ENCODE measurements at regions not wholly inside any gene's neighbourhood (a gene's known extent, or its start where the extent isn't known, plus 50 kb on each side); places are given as distances from the start of the nearest gene placed in this dataset.

DNA sequence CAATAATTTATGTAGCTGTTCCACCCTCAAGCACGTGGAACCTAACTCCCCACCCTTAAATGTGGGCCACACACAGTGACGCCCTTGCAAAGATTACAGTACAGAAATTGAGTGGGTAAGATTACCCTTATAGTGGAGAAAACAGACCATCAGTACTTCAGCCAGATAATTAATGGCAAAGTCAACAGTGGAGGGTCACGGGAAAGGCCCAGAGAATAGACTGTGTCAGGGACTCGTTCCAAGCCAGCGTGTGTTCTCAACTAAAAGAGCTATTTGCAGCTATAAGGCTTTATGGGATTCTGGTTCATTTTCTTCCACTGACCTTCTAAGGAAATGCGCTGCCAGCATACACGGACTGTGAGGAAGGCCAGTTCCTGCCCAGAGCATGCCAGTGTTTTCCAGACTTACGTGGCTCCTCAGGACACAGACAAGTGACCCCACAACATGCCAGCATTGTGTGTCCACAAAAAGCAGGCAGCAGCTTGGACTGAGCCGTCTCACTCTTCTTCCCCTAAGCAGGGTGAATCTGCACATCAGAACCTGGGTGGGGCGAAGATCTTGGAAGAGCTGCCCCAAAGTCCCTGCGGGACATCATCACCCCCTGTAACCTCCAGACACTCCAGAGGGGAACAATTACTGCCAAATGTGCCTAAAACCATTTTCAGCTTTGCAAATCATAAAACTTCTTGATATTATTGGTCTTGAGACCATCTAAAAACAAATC lies 428.5 kb downstream of the OCA2 start:
- no peak for DNase-seq

DNA sequence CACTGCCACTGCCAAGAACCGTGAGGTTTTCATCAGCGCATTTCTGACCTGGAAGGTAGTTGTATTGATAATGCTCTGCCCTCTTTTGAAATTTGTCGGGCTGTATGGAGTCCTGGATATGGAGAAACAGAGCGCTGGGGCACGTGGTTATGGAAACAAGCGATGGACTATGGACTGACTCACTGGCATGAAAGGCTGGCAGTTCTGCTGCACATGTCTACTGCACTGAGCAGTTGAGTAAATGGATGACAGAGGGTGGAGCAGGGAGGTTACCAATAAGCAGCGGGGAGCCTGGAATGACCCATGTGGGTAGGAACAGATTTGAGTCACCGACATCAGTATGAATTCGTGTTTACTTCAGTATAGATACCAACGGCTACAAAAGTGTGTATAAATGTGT lies 429.5 kb downstream of the OCA2 start:
- no peak for DNase-seq

GRCh38 chr15:27668471-27669220 lies 430.5 kb downstream of the OCA2 start:
- no peak for DNase-seq

DNA sequence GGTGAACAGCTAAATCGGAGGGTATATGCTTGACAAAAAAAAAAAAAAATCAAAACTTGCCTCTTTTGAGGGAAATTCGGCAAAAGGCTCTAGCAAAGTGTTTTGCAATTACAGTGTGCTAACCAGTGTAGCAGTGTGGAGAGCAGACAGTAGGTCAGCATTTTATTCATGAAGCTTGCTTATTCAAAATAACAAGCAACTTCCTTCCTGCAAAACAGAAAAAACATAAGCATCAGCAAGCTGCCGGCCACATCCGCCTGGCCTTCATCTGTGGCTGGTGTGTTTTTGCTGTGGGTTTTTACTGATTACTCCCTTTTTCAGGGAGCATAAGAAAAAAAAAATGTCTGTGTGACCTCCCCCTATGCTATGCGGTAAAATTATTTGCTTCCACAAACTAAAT lies 434.1 kb downstream of the OCA2 start:
- DNase-seq = no peak

DNA sequence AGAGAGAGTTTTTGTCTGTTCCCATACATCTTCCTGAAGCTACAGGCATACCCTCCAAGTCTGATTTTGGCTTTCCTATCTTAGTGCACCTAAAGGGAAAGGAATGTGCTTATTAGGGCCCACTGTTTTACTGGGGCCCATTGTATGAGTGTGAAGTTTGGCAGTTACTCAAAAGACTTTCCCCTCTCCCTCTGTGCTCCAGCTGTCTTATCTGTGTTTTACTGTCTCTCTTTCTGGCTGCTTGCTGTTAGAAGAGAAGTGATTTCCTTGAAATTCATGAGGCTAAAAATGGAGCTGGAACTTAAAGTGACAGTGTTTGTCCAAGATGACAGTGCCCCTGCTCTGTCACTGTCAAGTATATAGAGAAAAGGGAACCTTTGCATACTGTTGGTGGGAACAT lies 436.2 kb downstream of the OCA2 start:
- no peak for DNase-seq

- no peak for DNase-seq
Observed at GRCh38 chr15:27660676-27661075, 438.4 kb downstream of the OCA2 start.

- no peak for DNase-seq
Observed at GRCh38 chr15:27656296-27656987, 442.7 kb downstream of the OCA2 start.

GRCh38 chr15:27655056-27655455 lies 444.1 kb downstream of the OCA2 start:
- DNase-seq = no peak

DNA sequence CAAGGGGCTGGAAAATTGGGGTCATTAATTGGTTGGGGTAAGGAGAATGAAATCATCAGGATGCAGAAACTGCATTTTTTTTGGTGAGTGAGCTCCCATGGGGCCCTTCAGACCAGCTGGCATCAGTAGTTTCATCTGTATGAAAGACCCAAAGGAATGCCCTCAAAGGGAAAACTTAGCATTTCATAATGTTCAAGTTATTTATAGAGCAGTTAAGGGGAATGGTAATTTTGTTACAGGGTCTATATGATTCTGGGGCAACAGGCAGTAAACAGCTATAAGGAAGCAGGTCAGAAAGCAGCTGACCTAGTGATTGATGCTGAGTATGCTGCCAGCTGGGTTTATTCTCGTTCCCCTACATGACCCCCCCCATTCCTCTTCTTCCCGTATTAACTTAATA lies 448.9 kb downstream of the OCA2 start:
- no peak for DNase-seq

DNA sequence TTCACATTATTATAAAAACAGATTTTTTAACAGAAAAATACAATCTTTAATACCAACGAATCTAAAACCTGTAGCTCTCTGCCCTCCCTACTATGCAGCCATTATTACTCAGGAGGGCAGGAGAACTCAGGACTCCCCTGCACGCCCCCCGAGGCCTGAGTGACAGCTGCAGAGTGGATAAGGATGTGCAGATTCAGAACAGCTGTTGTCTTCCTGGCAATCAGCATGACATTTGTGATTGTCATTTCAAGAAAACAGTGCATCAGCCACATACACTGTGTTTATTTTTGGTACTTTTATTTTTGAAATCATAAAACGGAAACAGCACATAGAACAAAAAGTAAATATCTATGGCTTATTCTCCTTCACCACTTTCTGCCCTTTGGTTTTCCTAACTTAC lies 450.8 kb downstream of the OCA2 start:
- DNase-seq = no peak

- no peak for DNase-seq
Observed at GRCh38 chr15:27646531-27646930, 452.6 kb downstream of the OCA2 start.

GRCh38 chr15:27645672-27646071 lies 453.4 kb downstream of the OCA2 start:
- no peak for DNase-seq

GRCh38 chr15:27642981-27643380 lies 456.1 kb downstream of the OCA2 start:
- DNase-seq = no peak

DNA sequence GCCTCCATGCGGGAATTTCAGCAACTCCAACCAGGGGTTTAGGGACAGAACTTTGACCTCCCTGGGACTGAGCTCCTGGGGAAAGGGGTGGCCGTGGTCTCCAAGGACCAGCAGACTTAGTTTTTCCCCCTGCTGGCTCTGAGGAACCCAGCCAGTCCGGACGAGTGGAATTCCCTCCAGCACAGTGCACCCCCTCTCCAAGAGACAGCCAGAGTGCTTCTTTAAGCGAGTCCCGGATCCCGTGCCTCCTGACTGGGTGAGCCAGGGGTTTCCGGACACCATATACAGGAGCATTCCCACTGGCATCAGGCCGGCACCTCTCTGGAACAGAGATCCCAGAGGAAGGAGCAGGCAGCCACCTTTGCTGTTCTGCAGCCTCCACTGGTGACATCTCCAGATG lies 459.5 kb downstream of the OCA2 start:
- no peak for DNase-seq

DNA sequence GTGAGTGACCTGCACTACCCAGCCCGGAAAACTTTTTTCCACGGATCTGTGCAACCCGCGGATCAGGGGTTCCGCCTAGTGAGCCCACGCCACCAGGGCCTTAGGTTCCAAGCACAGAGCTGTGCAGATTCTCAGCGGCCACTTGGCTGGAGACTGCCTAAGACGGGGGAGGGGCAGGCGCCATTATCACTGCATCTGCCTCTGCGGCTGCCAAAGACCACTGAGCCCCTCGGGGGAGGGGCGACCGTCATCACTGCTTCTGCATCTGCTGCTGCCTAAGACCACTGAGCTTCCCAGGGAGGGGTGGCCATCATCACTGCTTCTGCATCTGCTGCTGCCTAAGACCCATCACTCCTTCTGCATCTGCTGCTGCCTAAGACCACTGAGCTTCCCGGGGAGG lies 460.2 kb downstream of the OCA2 start:
- DNase-seq = no peak

DNA sequence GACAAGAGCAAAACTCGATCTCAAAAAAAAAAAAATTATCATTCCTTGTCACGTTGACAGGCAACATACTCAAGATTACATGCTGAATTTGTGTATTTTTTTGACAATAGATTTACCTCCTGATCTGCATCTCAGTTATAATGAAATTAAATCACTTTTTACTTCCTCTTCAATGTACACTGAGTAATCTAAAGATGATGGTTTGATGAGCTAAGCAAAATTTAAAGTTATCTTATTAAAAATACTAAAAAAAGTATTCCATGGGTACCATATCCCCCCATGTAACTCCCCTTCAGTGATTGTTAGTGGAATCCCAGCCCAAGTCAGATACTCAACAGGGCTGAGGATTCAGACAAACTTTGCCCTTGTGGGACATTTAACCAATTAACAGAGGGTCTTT lies 463.2 kb downstream of the OCA2 start:
- DNase-seq = no peak

DNA sequence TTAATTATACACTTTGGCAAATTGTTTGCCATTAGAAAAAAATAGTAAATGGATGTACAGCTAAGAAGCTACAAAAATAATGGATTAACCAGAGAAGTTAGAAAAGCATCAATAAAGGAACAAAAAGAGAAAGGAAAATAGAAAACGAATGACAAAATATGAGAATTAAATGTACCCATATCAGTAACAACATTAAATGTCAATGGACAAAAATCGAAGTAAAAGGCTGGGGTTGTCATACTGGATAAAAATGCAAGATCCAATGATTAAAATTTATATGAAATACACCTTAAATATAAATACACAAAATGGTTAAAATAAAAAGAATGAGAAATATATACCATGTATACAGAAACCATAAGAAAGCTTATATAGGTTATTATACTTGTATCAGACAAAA lies 470.6 kb downstream of the OCA2 start:
- no peak for DNase-seq

DNA sequence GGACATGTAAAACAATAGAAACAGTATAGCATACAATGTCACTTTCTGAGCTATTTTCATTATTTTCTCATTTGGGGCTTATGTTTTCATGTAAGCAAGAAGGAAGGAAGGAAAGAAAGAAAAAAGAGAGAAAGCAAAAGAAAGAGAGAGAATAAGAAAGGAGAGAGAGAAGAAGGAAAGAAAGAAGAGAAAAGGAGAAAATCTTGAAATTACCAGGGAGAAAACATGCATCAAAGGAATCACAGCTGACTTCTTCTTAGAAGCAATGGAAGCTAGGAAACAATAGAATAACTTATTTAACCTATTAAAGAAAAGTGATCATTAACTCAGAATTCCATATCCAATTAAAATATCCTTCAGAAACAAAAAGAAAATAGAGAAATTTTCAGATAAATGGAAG lies 471.5 kb downstream of the OCA2 start:
- DNase-seq = no peak

DNA sequence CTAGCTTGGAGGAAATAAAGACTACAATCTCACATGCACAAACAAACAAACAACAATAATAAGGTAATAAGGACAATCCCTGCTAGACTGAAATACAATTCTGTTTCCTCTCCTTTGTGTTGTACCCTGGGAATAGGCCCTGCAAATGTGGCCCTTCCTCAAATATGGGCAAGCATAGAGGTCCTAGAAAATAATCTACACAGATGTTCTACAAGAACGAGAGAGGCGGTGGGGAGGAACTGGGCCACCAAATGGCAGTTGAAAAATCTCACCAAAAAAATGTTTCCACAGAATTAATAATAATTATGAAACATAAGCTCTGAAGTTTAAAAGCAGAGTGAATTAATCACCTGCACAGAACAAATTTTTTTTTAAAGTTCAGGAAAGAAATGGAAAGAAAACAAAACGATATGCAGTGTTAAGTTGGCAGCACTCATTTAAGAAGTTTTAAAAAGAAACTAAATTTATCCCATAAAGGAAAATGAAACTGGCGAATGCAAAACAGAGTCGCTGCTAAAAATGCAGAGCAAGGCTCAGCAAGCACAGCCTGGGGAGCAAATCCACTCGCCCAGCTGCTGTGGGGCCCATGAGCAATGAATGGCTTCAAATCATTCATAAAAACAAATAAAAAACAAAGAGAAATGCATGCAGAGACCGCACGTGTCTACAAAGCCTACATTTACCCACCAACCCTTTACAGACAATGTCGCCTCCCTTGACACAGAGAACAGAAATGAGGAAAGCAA lies 475.4 kb downstream of the OCA2 start:
- no peak for DNase-seq

DNA sequence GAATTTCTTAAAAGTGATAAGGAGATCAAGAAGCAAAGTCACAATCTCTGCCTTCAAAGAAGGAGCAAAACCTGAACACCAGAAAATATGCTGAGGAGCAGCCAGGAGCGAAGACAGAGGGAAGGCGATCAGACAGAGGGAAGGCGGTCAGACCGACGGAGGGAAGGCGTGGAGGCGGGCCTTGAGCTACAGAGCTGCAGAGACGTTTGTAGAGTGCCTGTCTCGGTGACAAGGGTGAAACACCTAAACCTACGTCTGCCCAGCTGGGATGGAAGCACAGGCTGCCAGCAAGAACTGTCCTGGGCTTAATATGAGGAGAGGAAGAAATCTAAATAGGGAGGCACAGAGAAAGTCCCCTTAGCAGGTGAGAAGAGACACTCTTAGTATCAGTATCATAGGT lies 476.0 kb downstream of the OCA2 start:
- no peak for DNase-seq

DNA sequence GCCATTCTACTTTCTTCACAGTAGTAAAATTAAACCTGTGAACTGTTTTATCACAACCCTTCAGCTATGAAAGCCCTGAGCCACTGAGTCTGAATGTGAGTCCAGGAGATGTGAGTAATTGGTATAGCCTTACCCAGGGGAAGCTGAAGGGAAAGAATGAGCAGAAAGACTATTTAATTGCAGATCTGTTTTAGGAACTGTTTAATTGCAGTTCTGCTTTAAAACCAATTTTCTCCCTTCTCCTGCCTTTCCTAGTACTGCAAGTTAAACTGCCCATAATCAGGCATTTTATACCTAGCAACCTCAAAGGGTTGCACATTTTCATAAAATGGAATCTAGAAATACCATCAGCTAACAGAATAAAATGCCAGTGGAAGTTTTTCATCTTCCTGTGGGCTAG lies 476.7 kb downstream of the OCA2 start:
- no peak for DNase-seq

DNA sequence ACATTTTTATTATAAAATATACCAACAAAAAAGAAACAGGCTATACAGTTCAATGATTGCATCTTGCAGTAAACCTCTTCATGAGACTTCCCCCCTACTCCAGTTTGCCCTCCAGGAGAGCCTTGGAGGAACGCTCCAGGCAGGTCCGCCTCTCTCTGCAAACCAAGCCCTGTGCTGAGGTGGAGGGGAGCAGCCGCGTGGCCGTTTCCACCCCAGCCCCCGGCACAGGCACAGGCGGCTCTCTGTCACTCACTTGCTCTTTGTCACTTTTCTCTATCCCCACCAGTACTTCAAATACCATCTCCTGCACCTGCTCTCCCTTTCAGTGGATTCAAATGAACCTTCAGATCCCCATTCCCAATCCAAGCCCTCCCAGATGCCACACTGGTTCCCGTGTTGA lies 479.9 kb downstream of the OCA2 start:
- DNase-seq = no peak

DNA sequence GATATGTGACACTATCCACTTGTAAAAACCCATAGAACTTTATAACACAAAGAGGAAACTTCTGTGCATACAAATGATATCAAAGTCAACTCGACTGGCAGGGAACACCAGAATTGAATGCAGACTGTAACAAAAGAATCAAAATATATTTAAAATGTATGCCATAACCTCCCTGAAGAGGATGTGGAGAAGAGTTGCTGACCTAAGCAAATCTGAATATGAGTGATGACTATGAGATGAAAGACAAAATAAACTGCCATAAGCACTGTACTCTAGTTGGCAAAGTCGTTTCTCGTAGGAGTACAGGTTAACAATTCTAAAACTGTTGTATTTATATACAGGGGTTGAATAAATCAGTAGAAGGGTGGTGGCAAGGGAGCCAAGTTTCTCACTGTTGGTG lies 482.1 kb downstream of the OCA2 start:
- DNase-seq = no peak

DNA sequence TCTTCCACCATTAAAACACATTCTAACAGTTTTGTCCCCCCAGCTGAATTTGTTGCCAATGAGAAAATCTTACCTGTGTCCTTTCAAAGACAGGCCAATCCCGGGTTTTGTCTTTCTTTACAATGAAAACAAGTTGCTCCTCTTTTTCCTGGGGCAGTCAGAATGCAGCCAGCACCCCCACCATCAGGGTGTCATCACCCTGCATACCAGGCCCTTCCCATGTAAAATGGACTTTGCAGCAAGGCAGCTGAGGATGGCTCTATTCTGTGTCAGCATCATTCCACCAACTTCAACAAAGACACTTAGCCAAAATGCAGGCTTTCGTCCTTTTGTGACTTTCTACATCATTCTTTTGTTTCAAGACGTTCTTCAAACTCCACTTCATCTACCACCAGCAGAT lies 490.9 kb downstream of the OCA2 start:
- no peak for DNase-seq
